ENCODE measurements at regions not wholly inside any gene's neighbourhood (a gene's known extent, or its start where the extent isn't known, plus 50 kb on each side); places are given as distances from the start of the nearest gene placed in this dataset.

DNA sequence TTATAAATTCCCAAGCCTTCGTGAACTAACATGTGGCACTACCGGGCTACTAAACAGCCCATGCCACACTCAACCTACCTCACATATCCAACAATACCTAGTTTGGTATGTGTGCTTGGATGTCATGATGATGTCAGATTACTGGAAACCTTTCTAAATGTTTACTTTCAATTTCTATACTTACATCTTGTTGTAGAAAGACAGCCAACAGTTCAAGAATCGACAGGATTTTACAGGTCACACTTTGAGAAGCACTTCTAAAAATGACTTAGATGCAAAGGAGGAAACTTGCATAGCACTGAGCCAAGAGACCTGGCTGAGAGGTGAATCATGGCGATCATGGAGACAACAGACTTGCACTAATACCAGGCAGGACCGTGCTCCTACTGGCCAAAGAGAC is 209.9 kb downstream of the COL4A1 start:
- TF ChIP-seq CTCF (IDR thresholded peaks at IDR 0.05), result no peak
- H3K27ac ChIP-seq, result no peak overlapping the region

DNA sequence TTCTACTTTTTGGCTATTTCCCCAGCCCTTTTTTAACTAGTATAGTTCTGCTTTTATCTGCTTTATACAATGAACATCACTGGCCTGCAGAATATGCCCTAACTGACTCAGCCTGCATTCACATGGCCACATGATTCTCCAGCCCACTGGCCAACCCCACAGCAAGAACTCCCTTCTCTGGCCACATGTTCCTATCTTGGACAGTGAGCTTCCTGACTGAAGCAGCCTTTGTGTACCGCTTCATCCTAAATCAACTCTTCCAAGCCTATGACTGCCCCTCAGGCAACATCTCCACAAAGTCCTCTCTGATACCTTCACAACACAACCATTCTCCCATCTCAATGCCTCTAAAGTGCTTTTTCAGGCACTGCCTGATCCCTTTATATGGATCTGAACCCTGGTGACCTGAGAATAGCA is 214.1 kb downstream of the COL4A1 start:
- TF ChIP-seq CTCF (IDR thresholded peaks at IDR 0.05), result no peak
- no peak overlapping the region for H3K4me3 ChIP-seq
- H3K27me3 ChIP-seq, result no peaks in the 10 kb centered on the region
- H3K4me1 ChIP-seq, result peaks cover 0 to 6% (median 2%) of the 10 kb centered on the region in 4 donors
- intact Hi-C loops (cut with DNase I; ENCODE audit: low total_unique reads), result no loop called here
- no peaks in the 10 kb centered on the region for H3K36me3 ChIP-seq
- H3K27ac ChIP-seq, result no peak overlapping the region
- DNase-seq, result no peak
- H3K9me3 ChIP-seq, result no peaks in the 10 kb centered on the region

More for the DNA sequence above, 209.9 kb downstream of the COL4A1 start:
- H3K9me3 ChIP-seq, result peaks cover 0 to 11% (median 8%) of the 10 kb centered on the region in 3 donors
- H3K27me3 ChIP-seq, result no peaks in the 10 kb centered on the region
- H3K36me3 ChIP-seq, result no peaks in the 10 kb centered on the region
- peaks cover 0 to 6% (median 2%) of the 10 kb centered on the region in 4 donors for H3K4me1 ChIP-seq
- no peak overlapping the region for H3K4me3 ChIP-seq
- DNase-seq, result no peak
- intact Hi-C loops (cut with DNase I; ENCODE audit: low total_unique reads), result no loop called here

- DNase-seq, result no peak
- Histone ChIP-seq H3K9me3 (peaks cover 0 to 13% (median 0%) of the 10 kb centered on the region in 3 donors), H3K27me3 (no peaks in the 10 kb centered on the region), H3K36me3 (no peaks in the 10 kb centered on the region), H3K4me1 (peaks cover 0 to 2% (median under 1%) of the 10 kb centered on the region in 4 donors), H3K27ac (no peak overlapping the region), H3K4me3 (no peak overlapping the region)
- intact Hi-C loops (cut with DNase I; ENCODE audit: low total_unique reads), result no loop called here
- peak in 1 of 2 experiments; percentile 27 for TF ChIP-seq CTCF (IDR thresholded peaks at IDR 0.05)
Observed at GRCh38 chr13:110089815-110090214, 217.1 kb downstream of the COL4A1 start.

DNA sequence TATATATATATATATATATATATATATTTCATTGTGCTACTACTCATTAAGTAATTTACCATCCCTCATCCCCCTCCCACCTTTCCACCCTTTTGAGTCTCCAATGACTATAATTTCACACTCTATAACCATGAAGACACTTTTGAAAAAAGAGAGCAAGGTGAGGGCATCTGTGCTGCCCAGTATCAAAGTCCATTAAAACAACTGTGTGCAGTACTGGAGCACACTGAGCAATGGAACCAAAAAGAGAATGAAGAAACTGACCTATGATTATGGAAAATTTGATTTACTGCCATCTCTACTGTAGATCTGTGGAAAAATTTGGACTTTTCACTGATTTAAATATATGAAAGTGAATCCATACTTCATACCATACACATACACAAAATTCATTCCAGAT is 217.9 kb downstream of the COL4A1 start:
- no peak for DNase-seq
- H3K36me3 ChIP-seq, result no peaks in the 10 kb centered on the region
- TF ChIP-seq CTCF (IDR thresholded peaks at IDR 0.05), result no peak
- intact Hi-C loops (cut with DNase I; ENCODE audit: low total_unique reads), result no loop called here
- H3K4me3 ChIP-seq, result no peak overlapping the region
- H3K4me1 ChIP-seq, result no peaks in the 10 kb centered on the region
- H3K27me3 ChIP-seq, result no peaks in the 10 kb centered on the region
- H3K27ac ChIP-seq, result no peak overlapping the region
- H3K9me3 ChIP-seq, result peaks cover 0 to 14% (median 0%) of the 10 kb centered on the region in 3 donors

GRCh38 chr13:110073982-110074381 is 233.0 kb downstream of the COL4A1 start:
- Histone ChIP-seq H3K4me3 (no peak overlapping the region), H3K27me3 (no peaks in the 10 kb centered on the region), H3K4me1 (no peaks in the 10 kb centered on the region), H3K9me3 (no peaks in the 10 kb centered on the region), H3K27ac (no peak overlapping the region), H3K36me3 (no peaks in the 10 kb centered on the region)
- intact Hi-C loops (cut with DNase I; ENCODE audit: low total_unique reads), result no loop called here
- no peak for TF ChIP-seq CTCF (IDR thresholded peaks at IDR 0.05)
- no peak for DNase-seq
